T-cell (primary cell): ENCODE measurements at regions not wholly inside any gene's neighbourhood (a gene's known extent, or its start where the extent isn't known, plus 50 kb on each side); places are given as distances from the start of the nearest gene placed in this dataset.

ENCODE experiments used
- ATAC-seq, 4 experiments: fragments of 200-7000 bp in 3 of 4; fragments of 150-1000 bp in 1 of 4; cut with Tn5 transposase; replicated peaks in 1 of 4; 1 replicate in 3 of 4; 2 replicates in 1 of 4; pipeline ENCODE4 v1.10.0; 2021; ENCODE audit warnings: moderate library complexity in 3 of 4, mild to moderate bottlenecking in 2 of 4, moderate number of reproducible peaks in 1 of 4
- CTCF ChIA-PET, 2 donors: fragments of 300-600 bp; sonication (Branson Sonifier 250); formaldehyde crosslinking; loops; one replicate each; lab custom pipeline; 2022; ENCODE audit warnings: antibody characterized with exemption in 2 of 2; lab: Charles Lee
- POLR2A ChIA-PET, 2 donors: fragments of 300-600 bp; sonication (Branson Sonifier 250); formaldehyde crosslinking; loops; one replicate each; lab custom pipeline; 2022; ENCODE audit warnings: antibody characterized with exemption in 2 of 2; lab: Charles Lee
- DNase-seq, 35 experiments: peaks; one replicate each; pipeline versions ENCODE4 v3.0.0 to v3.0.0-alpha.2; 2013 to 2023
- H3K27ac ChIP-seq: one replicate; pipeline ENCODE4 v1.5.1; 2013; ENCODE audit warnings: low read length
- H3K27me3 ChIP-seq, 2 experiments: replicated peaks in 1 of 2; 1 replicate in 1 of 2; 2 replicates in 1 of 2; pipeline versions ENCODE4 v1.6.1 to v1.7.0; 2013; ENCODE audit warnings: low read length in 1 of 2, mixed read lengths in 1 of 2; ENCODE audit not compliant: control insufficient read depth in 2 of 2, insufficient read depth in 2 of 2; ENCODE audit errors: extremely low read depth in 1 of 2
- H3K36me3 ChIP-seq, 2 donors: 1 replicate in 1 of 2; 2 replicates in 1 of 2; pipeline versions ENCODE4 v1.6.1 to v1.7.0; 2013; ENCODE audit warnings: low read length in 1 of 2; ENCODE audit not compliant: control insufficient read depth in 2 of 2, insufficient read depth in 1 of 2; ENCODE audit errors: extremely low read depth in 1 of 2
- H3K4me1 ChIP-seq, 2 experiments: 1 replicate in 1 of 2; 2 replicates in 1 of 2; pipeline versions ENCODE4 v1.6.1 to v1.7.0; 2013; ENCODE audit warnings: low read length in 2 of 2, mixed read lengths in 1 of 2; ENCODE audit not compliant: insufficient read depth in 2 of 2, control insufficient read depth in 1 of 2; ENCODE audit errors: extremely low read depth in 1 of 2
- H3K4me3 ChIP-seq, 2 donors: 1 replicate in 1 of 2; 2 replicates in 1 of 2; pipeline versions ENCODE4 v1.5.1 to v1.7.0; 2013; ENCODE audit warnings: mild to moderate bottlenecking in 2 of 2, low read length in 1 of 2, moderate library complexity in 1 of 2; ENCODE audit not compliant: control insufficient read depth in 1 of 2; ENCODE audit errors: extremely low read depth in 1 of 2
- H3K9me3 ChIP-seq: 2 replicates; pipeline ENCODE4 v1.7.0; 2013
- H3K27ac Mint-ChIP-seq, 2 donors: one replicate each; pipeline ENCODE4 v1.8.0; 2020 to 2021; ENCODE audit warnings: mild to moderate bottlenecking in 2 of 2, mixed read lengths in 2 of 2
- H3K27me3 Mint-ChIP-seq, 2 donors: one replicate each; pipeline ENCODE4 v1.8.0; 2021 to 2022; ENCODE audit warnings: mixed read lengths in 2 of 2
- H3K36me3 Mint-ChIP-seq: one replicate; pipeline ENCODE4 v1.8.0; 2021; ENCODE audit warnings: mixed read lengths
- H3K4me1 Mint-ChIP-seq, 3 donors: one replicate each; pipeline ENCODE4 v1.8.0; 2020 to 2022; ENCODE audit warnings: mixed read lengths in 3 of 3, mild to moderate bottlenecking in 1 of 3
- H3K4me3 Mint-ChIP-seq, 3 donors: one replicate each; pipeline ENCODE4 v1.8.0; 2020 to 2022; ENCODE audit warnings: mild to moderate bottlenecking in 3 of 3, mixed read lengths in 3 of 3, moderate library complexity in 3 of 3
- H3K9me3 Mint-ChIP-seq, 3 donors: one replicate each; pipeline ENCODE4 v1.8.0; 2020 to 2022; ENCODE audit warnings: mixed read lengths in 3 of 3
- WGBS: methylation state at CpG from one replicate; pipeline ENCODE4 v1.1.5; 2013; ENCODE audit warnings: missing lambda C conversion rate; ENCODE audit not compliant: insufficient coverage; 5-methylcytosine and 5-hydroxymethylcytosine counted together

GRCh38 chr14:94989946-94990345 lies 167.4 kb downstream of the DICER1 start:
- ChIA-PET POLR2A (no interaction called here), CTCF (no interaction called here)
- WGBS, result 93% methylated on average over 2 of the region's 3 CpGs
- no peaks in the 10 kb centered on the region for H3K36me3 ChIP-seq
- no peaks in the 10 kb centered on the region for H3K4me1 Mint-ChIP-seq
- ATAC-seq (no peak), DNase-seq (no peak)
- H3K4me3 Mint-ChIP-seq, result no peak overlapping the region
- H3K27me3 ChIP-seq, result peaks cover 2 to 3% of the 10 kb centered on the region in 2 experiments
- H3K27ac Mint-ChIP-seq, result no peak overlapping the region
- no peaks in the 10 kb centered on the region for H3K36me3 Mint-ChIP-seq
- H3K27me3 Mint-ChIP-seq, result peaks cover 15 to 36% of the 10 kb centered on the region in 2 donors
- H3K4me1 ChIP-seq, result no peaks in the 10 kb centered on the region
- no peaks in the 10 kb centered on the region for H3K9me3 ChIP-seq
- H3K4me3 ChIP-seq, result no peak overlapping the region
- H3K27ac ChIP-seq, result no peak overlapping the region
- H3K9me3 Mint-ChIP-seq, result peaks cover 11 to 24% (median 20%) of the 10 kb centered on the region in 3 donors

GRCh38 chr14:94989417-94989816 lies 167.9 kb downstream of the DICER1 start:
- WGBS, result no CpG with 5 or more reads among the region's 4 CpGs
- no peak overlapping the region for H3K4me3 Mint-ChIP-seq
- DNase-seq, result no peak
- ATAC-seq, result no peak
- Histone ChIP-seq H3K36me3 (no peaks in the 10 kb centered on the region), H3K4me3 (no peak overlapping the region), H3K4me1 (no peaks in the 10 kb centered on the region), H3K9me3 (no peaks in the 10 kb centered on the region), H3K27ac (no peak overlapping the region), H3K27me3 (peaks cover 2 to 3% of the 10 kb centered on the region in 2 experiments)
- ChIA-PET POLR2A (no interaction called here), CTCF (no interaction called here)
- H3K9me3 Mint-ChIP-seq, result peaks cover 11 to 24% (median 20%) of the 10 kb centered on the region in 3 donors
- H3K4me1 Mint-ChIP-seq, result no peaks in the 10 kb centered on the region
- no peak overlapping the region for H3K27ac Mint-ChIP-seq
- H3K27me3 Mint-ChIP-seq, result peaks cover 14 to 32% of the 10 kb centered on the region in 2 donors
- no peaks in the 10 kb centered on the region for H3K36me3 Mint-ChIP-seq

- POLR2A ChIA-PET, result no interaction called here
- no peak overlapping the region for H3K27ac ChIP-seq
- Mint-ChIP-seq H3K27me3 (peaks cover 14 to 29% of the 10 kb centered on the region in 2 donors), H3K27ac (no peak overlapping the region), H3K36me3 (no peaks in the 10 kb centered on the region), H3K4me1 (no peaks in the 10 kb centered on the region), H3K4me3 (no peak overlapping the region), H3K9me3 (peaks cover 11 to 28% (median 20%) of the 10 kb centered on the region in 3 donors)
- no peak for DNase-seq
- no peaks in the 10 kb centered on the region for H3K36me3 ChIP-seq
- ATAC-seq, result no peak
- CTCF ChIA-PET, result no interaction called here
- no peaks in the 10 kb centered on the region for H3K4me1 ChIP-seq
- WGBS, result 100% methylated on average over 1 of the region's 2 CpGs
- peaks cover 0 to 3% of the 10 kb centered on the region in 2 experiments for H3K27me3 ChIP-seq
- no peaks in the 10 kb centered on the region for H3K9me3 ChIP-seq
- H3K4me3 ChIP-seq, result no peak overlapping the region
These were observed 169.9 kb downstream of the DICER1 start for GRCh38 chr14:94987409-94987808.

- Histone ChIP-seq H3K9me3 (no peaks in the 10 kb centered on the region), H3K36me3 (no peaks in the 10 kb centered on the region), H3K27me3 (peaks cover 0 to 2% of the 10 kb centered on the region in 2 experiments), H3K4me1 (no peaks in the 10 kb centered on the region), H3K4me3 (no peak overlapping the region), H3K27ac (no peak overlapping the region)
- ChIA-PET POLR2A (no interaction called here), CTCF (no interaction called here)
- Mint-ChIP-seq H3K4me3 (no peak overlapping the region), H3K9me3 (peaks cover 0 to 7% (median 0%) of the 10 kb centered on the region in 3 donors), H3K4me1 (no peaks in the 10 kb centered on the region), H3K27me3 (peaks cover 10 to 12% of the 10 kb centered on the region in 2 donors), H3K27ac (no peak overlapping the region), H3K36me3 (no peaks in the 10 kb centered on the region)
- no peak for DNase-seq
- WGBS, result 77% methylated on average over 2 of the region's 3 CpGs
- ATAC-seq, result no peak
These were observed 177.4 kb downstream of the DICER1 start for GRCh38 chr14:94979891-94980290.

GRCh38 chr14:94977016-94977415 lies 180.3 kb downstream of the DICER1 start:
- Histone ChIP-seq H3K9me3 (no peaks in the 10 kb centered on the region), H3K27ac (no peak overlapping the region), H3K4me1 (no peaks in the 10 kb centered on the region), H3K27me3 (peaks cover 0 to 6% of the 10 kb centered on the region in 2 experiments), H3K36me3 (no peaks in the 10 kb centered on the region), H3K4me3 (no peak overlapping the region)
- H3K4me3 Mint-ChIP-seq, result no peak overlapping the region
- no peaks in the 10 kb centered on the region for H3K36me3 Mint-ChIP-seq
- ChIA-PET POLR2A (no interaction called here), CTCF (no interaction called here)
- no peaks in the 10 kb centered on the region for H3K9me3 Mint-ChIP-seq
- ATAC-seq (no peak), DNase-seq (no peak)
- H3K27me3 Mint-ChIP-seq, result peaks cover 12 to 19% of the 10 kb centered on the region in 2 donors
- no CpG with 5 or more reads among the region's 2 CpGs for WGBS
- H3K27ac Mint-ChIP-seq, result no peak overlapping the region
- H3K4me1 Mint-ChIP-seq, result no peaks in the 10 kb centered on the region

GRCh38 chr14:94975366-94975765 lies 182.0 kb downstream of the DICER1 start:
- POLR2A ChIA-PET, result no interaction called here
- H3K9me3 Mint-ChIP-seq, result no peaks in the 10 kb centered on the region

GRCh38 chr14:94974893-94975292 lies 182.4 kb downstream of the DICER1 start:
- no peak overlapping the region for H3K4me3 Mint-ChIP-seq
- no peaks in the 10 kb centered on the region for H3K4me1 Mint-ChIP-seq
- no peaks in the 10 kb centered on the region for H3K9me3 Mint-ChIP-seq
- no peaks in the 10 kb centered on the region for H3K4me1 ChIP-seq
- no peaks in the 10 kb centered on the region for H3K36me3 ChIP-seq
- no peak overlapping the region for H3K27ac ChIP-seq
- DNase-seq (no peak), ATAC-seq (no peak)
- ChIA-PET CTCF (no interaction called here), POLR2A (no interaction called here)
- peaks cover 0 to 10% of the 10 kb centered on the region in 2 experiments for H3K27me3 ChIP-seq
- H3K36me3 Mint-ChIP-seq, result no peaks in the 10 kb centered on the region
- H3K4me3 ChIP-seq, result no peak overlapping the region
- H3K9me3 ChIP-seq, result no peaks in the 10 kb centered on the region
- no peak overlapping the region for H3K27ac Mint-ChIP-seq
- H3K27me3 Mint-ChIP-seq, result peaks cover 14 to 33% of the 10 kb centered on the region in 2 donors
- 33% methylated on average over 1 of the region's 3 CpGs for WGBS

More at GRCh38 chr14:94975366-94975765, 182.0 kb downstream of the DICER1 start:
- Mint-ChIP-seq H3K27me3 (peaks cover 15 to 32% of the 10 kb centered on the region in 2 donors), H3K4me1 (no peaks in the 10 kb centered on the region), H3K36me3 (no peaks in the 10 kb centered on the region), H3K4me3 (no peak overlapping the region), H3K27ac (no peak overlapping the region)
- H3K27ac ChIP-seq, result no peak overlapping the region
- H3K27me3 ChIP-seq, result peaks cover 0 to 9% of the 10 kb centered on the region in 2 experiments
- H3K4me3 ChIP-seq, result no peak overlapping the region
- DNase-seq (no peak), ATAC-seq (no peak)
- no peaks in the 10 kb centered on the region for H3K4me1 ChIP-seq
- CTCF ChIA-PET, result no interaction called here
- no peaks in the 10 kb centered on the region for H3K36me3 ChIP-seq
- no CpG with 5 or more reads among the region's 1 CpG for WGBS
- H3K9me3 ChIP-seq, result no peaks in the 10 kb centered on the region
